ENCODE measurements at regions not wholly inside any gene's neighbourhood (a gene's known extent, or its start where the extent isn't known, plus 50 kb on each side); places are given as distances from the start of the nearest gene placed in this dataset.

- Histone ChIP-seq H3K36me3 (ENCODE audit: insufficient read depth, low read length) (no peaks in the 10 kb centered on the region), H3K27ac (ENCODE audit: low read depth, low read length) (no peak overlapping the region), H3K4me1 (ENCODE audit: insufficient read depth, low read length) (no peaks in the 10 kb centered on the region), H3K4me3 (ENCODE audit: low read length) (no peak overlapping the region), H3K27me3 (ENCODE audit: insufficient read depth, low read length) (no peaks in the 10 kb centered on the region), H3K9me3 (ENCODE audit: insufficient read depth, low read depth, low read length) (peaks cover 18% of the 10 kb centered on the region; the same call in 1 of the 2 replicates), H3K9ac (ENCODE audit: low read depth, low read length) (no peak overlapping the region)
- 90% methylated on average over 3 of the region's 3 CpGs for WGBS
Measured at GRCh38 chr10:128302808-128303207, 176.6 kb upstream of the MKI67 start.

GRCh38 chr10:128304271-128304670 is 178.0 kb upstream of the MKI67 start:
- H3K27me3 ChIP-seq (ENCODE audit: insufficient read depth, low read length): no peaks in the 10 kb centered on the region
- no peak overlapping the region for H3K27ac ChIP-seq (ENCODE audit: low read depth, low read length)
- H3K36me3 ChIP-seq (ENCODE audit: insufficient read depth, low read length): no peaks in the 10 kb centered on the region
- no peaks in the 10 kb centered on the region for H3K4me1 ChIP-seq (ENCODE audit: insufficient read depth, low read length)
- H3K4me3 ChIP-seq (ENCODE audit: low read length): no peak overlapping the region
- peaks cover 18% of the 10 kb centered on the region; the same call in 1 of the 2 replicates for H3K9me3 ChIP-seq (ENCODE audit: insufficient read depth, low read depth, low read length)
- no peak overlapping the region for H3K9ac ChIP-seq (ENCODE audit: low read depth, low read length)
- WGBS: 83% methylated on average over 5 of the region's 5 CpGs

- Histone ChIP-seq H3K4me1 (ENCODE audit: insufficient read depth, low read length) (peaks cover 3% of the 10 kb centered on the region), H3K27ac (ENCODE audit: low read depth, low read length) (no peak overlapping the region), H3K27me3 (ENCODE audit: insufficient read depth, low read length) (no peaks in the 10 kb centered on the region), H3K4me3 (ENCODE audit: low read length) (no peak overlapping the region), H3K9me3 (ENCODE audit: insufficient read depth, low read depth, low read length) (peaks cover 15% of the 10 kb centered on the region; the same call in 1 of the 2 replicates), H3K36me3 (ENCODE audit: insufficient read depth, low read length) (no peaks in the 10 kb centered on the region), H3K9ac (ENCODE audit: low read depth, low read length) (no peak overlapping the region)
- 89% methylated on average over 17 of the region's 17 CpGs for WGBS
Measured at GRCh38 chr10:128305601-128306345, 179.6 kb upstream of the MKI67 start.

- Histone ChIP-seq H3K36me3 (ENCODE audit: insufficient read depth, low read length) (no peaks in the 10 kb centered on the region), H3K9me3 (ENCODE audit: insufficient read depth, low read depth, low read length) (peaks cover 10% of the 10 kb centered on the region; the same call in 1 of the 2 replicates), H3K27ac (ENCODE audit: low read depth, low read length) (no peak overlapping the region), H3K9ac (ENCODE audit: low read depth, low read length) (no peak overlapping the region), H3K4me1 (ENCODE audit: insufficient read depth, low read length) (peaks cover 8% of the 10 kb centered on the region), H3K4me3 (ENCODE audit: low read length) (no peak overlapping the region), H3K27me3 (ENCODE audit: insufficient read depth, low read length) (no peaks in the 10 kb centered on the region)
- 90% methylated on average over 6 of the region's 6 CpGs for WGBS
Measured at GRCh38 chr10:128306535-128306934, 180.3 kb upstream of the MKI67 start.

- H3K27me3 ChIP-seq (ENCODE audit: insufficient read depth, low read length): no peaks in the 10 kb centered on the region
- no peak overlapping the region for H3K27ac ChIP-seq (ENCODE audit: low read depth, low read length)
- H3K4me1 ChIP-seq (ENCODE audit: insufficient read depth, low read length): peaks cover 8% of the 10 kb centered on the region
- H3K36me3 ChIP-seq (ENCODE audit: insufficient read depth, low read length): no peaks in the 10 kb centered on the region
- no peak overlapping the region for H3K4me3 ChIP-seq (ENCODE audit: low read length)
- no peak overlapping the region for H3K9ac ChIP-seq (ENCODE audit: low read depth, low read length)
- H3K9me3 ChIP-seq (ENCODE audit: insufficient read depth, low read depth, low read length): peaks cover 7% of the 10 kb centered on the region; the same call in 1 of the 2 replicates
- 91% methylated on average over 2 of the region's 2 CpGs for WGBS
Measured at GRCh38 chr10:128306966-128307365, 180.7 kb upstream of the MKI67 start.

GRCh38 chr10:128307820-128308219 is 181.6 kb upstream of the MKI67 start:
- Histone ChIP-seq H3K27me3 (ENCODE audit: insufficient read depth, low read length) (no peaks in the 10 kb centered on the region), H3K4me1 (ENCODE audit: insufficient read depth, low read length) (peaks cover 8% of the 10 kb centered on the region), H3K9ac (ENCODE audit: low read depth, low read length) (no peak overlapping the region), H3K9me3 (ENCODE audit: insufficient read depth, low read depth, low read length) (no peaks in the 10 kb centered on the region), H3K27ac (ENCODE audit: low read depth, low read length) (no peak overlapping the region), H3K36me3 (ENCODE audit: insufficient read depth, low read length) (no peaks in the 10 kb centered on the region), H3K4me3 (ENCODE audit: low read length) (no peak overlapping the region)
- 86% methylated on average over 1 of the region's 1 CpG for WGBS

GRCh38 chr10:128310971-128311658 is 184.9 kb upstream of the MKI67 start:
- Histone ChIP-seq H3K36me3 (ENCODE audit: insufficient read depth, low read length) (no peaks in the 10 kb centered on the region), H3K4me1 (ENCODE audit: insufficient read depth, low read length) (peaks cover 11% of the 10 kb centered on the region), H3K4me3 (ENCODE audit: low read length) (no peak overlapping the region), H3K27ac (ENCODE audit: low read depth, low read length) (peak overlapping the region; percentile 15; the same call in 1 of the 2 replicates), H3K9ac (ENCODE audit: low read depth, low read length) (no peak overlapping the region), H3K9me3 (ENCODE audit: insufficient read depth, low read depth, low read length) (no peaks in the 10 kb centered on the region), H3K27me3 (ENCODE audit: insufficient read depth, low read length) (no peaks in the 10 kb centered on the region)
- WGBS: 57% methylated on average over 9 of the region's 9 CpGs

- no peak overlapping the region for H3K27ac ChIP-seq (ENCODE audit: low read depth, low read length)
- no peak overlapping the region for H3K4me3 ChIP-seq (ENCODE audit: low read length)
- peaks cover 11% of the 10 kb centered on the region for H3K4me1 ChIP-seq (ENCODE audit: insufficient read depth, low read length)
- H3K9ac ChIP-seq (ENCODE audit: low read depth, low read length): no peak overlapping the region
- H3K27me3 ChIP-seq (ENCODE audit: insufficient read depth, low read length): no peaks in the 10 kb centered on the region
- no peaks in the 10 kb centered on the region for H3K9me3 ChIP-seq (ENCODE audit: insufficient read depth, low read depth, low read length)
- 93% methylated on average over 7 of the region's 7 CpGs for WGBS
- H3K36me3 ChIP-seq (ENCODE audit: insufficient read depth, low read length): no peaks in the 10 kb centered on the region
Measured at GRCh38 chr10:128312250-128312649, 186.0 kb upstream of the MKI67 start.

- Histone ChIP-seq H3K27ac (ENCODE audit: low read depth, low read length) (no peak overlapping the region), H3K27me3 (ENCODE audit: insufficient read depth, low read length) (no peaks in the 10 kb centered on the region), H3K4me1 (ENCODE audit: insufficient read depth, low read length) (peaks cover 11% of the 10 kb centered on the region), H3K9me3 (ENCODE audit: insufficient read depth, low read depth, low read length) (no peaks in the 10 kb centered on the region), H3K9ac (ENCODE audit: low read depth, low read length) (no peak overlapping the region), H3K36me3 (ENCODE audit: insufficient read depth, low read length) (no peaks in the 10 kb centered on the region), H3K4me3 (ENCODE audit: low read length) (no peak overlapping the region)
- 87% methylated on average over 1 of the region's 1 CpG for WGBS
Measured at GRCh38 chr10:128314686-128315085, 188.5 kb upstream of the MKI67 start.

- H3K4me1 ChIP-seq (ENCODE audit: insufficient read depth, low read length): peaks cover 3% of the 10 kb centered on the region
- H3K9ac ChIP-seq (ENCODE audit: low read depth, low read length): no peak overlapping the region
- H3K36me3 ChIP-seq (ENCODE audit: insufficient read depth, low read length): no peaks in the 10 kb centered on the region
- H3K27ac ChIP-seq (ENCODE audit: low read depth, low read length): no peak overlapping the region
- 96% methylated on average over 6 of the region's 6 CpGs for WGBS
- no peak overlapping the region for H3K4me3 ChIP-seq (ENCODE audit: low read length)
- no peaks in the 10 kb centered on the region for H3K27me3 ChIP-seq (ENCODE audit: insufficient read depth, low read length)
- H3K9me3 ChIP-seq (ENCODE audit: insufficient read depth, low read depth, low read length): no peaks in the 10 kb centered on the region
Measured at GRCh38 chr10:128316121-128316726, 190.0 kb upstream of the MKI67 start.

- 85% methylated on average over 7 of the region's 7 CpGs for WGBS
- Histone ChIP-seq H3K36me3 (ENCODE audit: insufficient read depth, low read length) (no peaks in the 10 kb centered on the region), H3K27me3 (ENCODE audit: insufficient read depth, low read length) (no peaks in the 10 kb centered on the region)
Measured at GRCh38 chr10:128316925-128317324, 190.7 kb upstream of the MKI67 start.

More at GRCh38 chr10:128316925-128317324, 190.7 kb upstream of the MKI67 start:
- H3K27ac ChIP-seq (ENCODE audit: low read depth, low read length): no peak overlapping the region
- peaks cover 3% of the 10 kb centered on the region; the same call in 1 of the 2 replicates for H3K4me1 ChIP-seq (ENCODE audit: insufficient read depth, low read length)
- no peak overlapping the region for H3K9ac ChIP-seq (ENCODE audit: low read depth, low read length)
- H3K4me3 ChIP-seq (ENCODE audit: low read length): no peak overlapping the region
- no peaks in the 10 kb centered on the region for H3K9me3 ChIP-seq (ENCODE audit: insufficient read depth, low read depth, low read length)
